Testis (tissue), 2 donors: ENCODE measurements at regions not wholly inside any gene's neighbourhood (a gene's known extent, or its start where the extent isn't known, plus 50 kb on each side); places are given as distances from the start of the nearest gene placed in this dataset.

Experiments used
- POLR2A ChIP-seq: fragments of 450-650 bp; IDR thresholded peaks from one replicate; pipeline ENCODE4 v1.6.1; 2017; ENCODE audit warnings: antibody characterized with exemption, mild to moderate bottlenecking, moderate library complexity
- TF ChIP-seq, protein P1 (sequence below), 3 experiments: fragments of 450-650 bp in 2 of 3; fragments of 200-600 bp in 1 of 3; sonication (generic) in 1 of 3; IDR thresholded peaks; one replicate each; pipeline ENCODE4 v1.5.1; 2016 to 2019; ENCODE audit warnings: antibody characterized with exemption in 3 of 3, mild to moderate bottlenecking in 2 of 3, moderate library complexity in 1 of 3

DNA sequence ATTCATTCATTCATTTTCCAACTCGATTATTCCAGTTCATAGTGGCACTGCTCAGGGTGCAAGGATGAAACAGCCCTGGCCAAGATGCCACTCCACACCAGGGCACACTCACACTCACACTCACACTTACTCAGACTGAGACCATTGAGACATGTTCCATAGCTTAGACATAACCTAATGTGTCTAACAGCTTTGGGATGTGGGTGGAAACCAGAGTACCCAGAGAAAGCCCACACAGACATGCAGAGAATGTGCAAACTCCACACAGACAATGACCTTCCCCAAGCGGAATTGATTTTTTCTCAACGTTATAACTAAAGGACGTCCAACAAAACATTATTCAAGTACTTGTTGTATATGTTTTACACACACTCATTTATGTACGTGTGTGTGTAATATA lies 1363.5 kb downstream of the EFNA5 start:
- TF ChIP-seq, protein P1, sequence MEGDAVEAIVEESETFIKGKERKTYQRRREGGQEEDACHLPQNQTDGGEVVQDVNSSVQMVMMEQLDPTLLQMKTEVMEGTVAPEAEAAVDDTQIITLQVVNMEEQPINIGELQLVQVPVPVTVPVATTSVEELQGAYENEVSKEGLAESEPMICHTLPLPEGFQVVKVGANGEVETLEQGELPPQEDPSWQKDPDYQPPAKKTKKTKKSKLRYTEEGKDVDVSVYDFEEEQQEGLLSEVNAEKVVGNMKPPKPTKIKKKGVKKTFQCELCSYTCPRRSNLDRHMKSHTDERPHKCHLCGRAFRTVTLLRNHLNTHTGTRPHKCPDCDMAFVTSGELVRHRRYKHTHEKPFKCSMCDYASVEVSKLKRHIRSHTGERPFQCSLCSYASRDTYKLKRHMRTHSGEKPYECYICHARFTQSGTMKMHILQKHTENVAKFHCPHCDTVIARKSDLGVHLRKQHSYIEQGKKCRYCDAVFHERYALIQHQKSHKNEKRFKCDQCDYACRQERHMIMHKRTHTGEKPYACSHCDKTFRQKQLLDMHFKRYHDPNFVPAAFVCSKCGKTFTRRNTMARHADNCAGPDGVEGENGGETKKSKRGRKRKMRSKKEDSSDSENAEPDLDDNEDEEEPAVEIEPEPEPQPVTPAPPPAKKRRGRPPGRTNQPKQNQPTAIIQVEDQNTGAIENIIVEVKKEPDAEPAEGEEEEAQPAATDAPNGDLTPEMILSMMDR (IDR thresholded peaks at IDR 0.05): no peak
- no peak for TF ChIP-seq POLR2A
